T-helper 2 cell treated with Interferon-gamma antibody and Interleukin-4, amounts not matched to agents 100 ng/mL and 5 ng/mL, for 36 hours (primary cell): ENCODE measurements at regions not wholly inside any gene's neighbourhood (a gene's known extent, or its start where the extent isn't known, plus 50 kb on each side); places are given as distances from the start of the nearest gene placed in this dataset.

ENCODE experiments used
- intact Hi-C: fragments of 100-400 bp; cut with micrococcal nuclease; formaldehyde crosslinking; loops from one replicate; pipeline ENCODE4 v1.15.1; 2023

GRCh38 chr14:96617635-96618034 lies 115.5 kb downstream of the PAPOLA start:
- intact Hi-C loops = no loop called here

DNA sequence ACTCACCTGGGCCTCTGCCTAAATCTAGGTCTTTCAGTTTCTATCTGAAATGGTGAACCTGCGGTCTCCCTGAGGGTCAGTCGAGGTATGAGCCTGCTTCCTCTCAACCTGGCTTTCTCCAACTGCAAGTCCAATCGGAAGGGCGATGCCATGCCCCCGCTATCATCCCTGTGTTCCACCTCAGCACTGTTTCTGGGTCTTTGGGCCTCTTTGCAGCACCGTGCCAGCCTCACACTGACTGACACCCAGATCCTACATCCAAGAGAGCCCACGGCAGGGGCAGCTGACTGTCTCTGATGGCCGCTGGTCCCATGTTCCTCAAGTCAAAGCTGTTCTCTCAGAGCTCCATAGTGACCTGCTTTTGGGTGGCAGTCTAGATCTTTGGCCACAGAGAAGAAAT lies 120.7 kb downstream of the PAPOLA start:
- intact Hi-C loops = no loop called here

GRCh38 chr14:96623676-96624484 lies 121.7 kb downstream of the PAPOLA start:
- intact Hi-C loops = no loop called here

DNA sequence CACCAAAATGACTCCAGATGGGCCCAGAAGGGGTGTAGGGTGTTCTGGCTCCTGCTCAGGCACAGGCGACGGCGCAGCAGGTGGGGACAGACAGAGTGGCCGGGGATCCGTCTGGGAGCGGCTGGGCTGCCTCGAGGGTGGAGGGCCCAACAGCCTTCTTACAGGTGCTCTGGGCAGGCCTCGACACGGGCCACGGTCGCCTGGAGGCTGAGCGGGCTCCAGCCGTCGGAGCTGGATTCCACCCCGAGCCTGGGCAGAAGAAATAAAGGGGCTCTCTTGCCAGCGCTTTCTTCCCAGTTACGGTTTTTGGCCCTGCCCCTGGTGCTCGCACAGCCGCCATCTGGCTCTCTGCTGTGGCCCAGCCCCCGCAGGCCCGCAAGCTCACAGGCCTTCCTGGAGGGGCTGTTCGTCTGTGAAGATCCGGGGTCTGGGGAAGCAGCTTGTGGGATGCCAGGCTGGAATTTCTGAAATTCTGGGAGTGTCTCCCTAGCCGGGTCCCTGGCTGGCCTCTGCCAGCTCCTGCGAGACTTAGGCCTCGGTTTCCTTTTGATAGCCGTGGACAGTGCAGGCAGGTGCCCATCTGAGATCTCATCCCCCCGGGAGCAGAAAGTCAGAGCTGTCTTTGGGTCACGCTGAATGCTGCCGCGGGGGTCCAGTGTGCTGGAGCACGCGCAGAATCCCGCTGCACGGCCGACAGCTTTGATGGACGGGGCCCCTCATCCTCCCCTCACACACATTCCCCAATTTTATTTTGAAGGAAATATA lies 122.7 kb downstream of the PAPOLA start:
- intact Hi-C loops = no loop called here

DNA sequence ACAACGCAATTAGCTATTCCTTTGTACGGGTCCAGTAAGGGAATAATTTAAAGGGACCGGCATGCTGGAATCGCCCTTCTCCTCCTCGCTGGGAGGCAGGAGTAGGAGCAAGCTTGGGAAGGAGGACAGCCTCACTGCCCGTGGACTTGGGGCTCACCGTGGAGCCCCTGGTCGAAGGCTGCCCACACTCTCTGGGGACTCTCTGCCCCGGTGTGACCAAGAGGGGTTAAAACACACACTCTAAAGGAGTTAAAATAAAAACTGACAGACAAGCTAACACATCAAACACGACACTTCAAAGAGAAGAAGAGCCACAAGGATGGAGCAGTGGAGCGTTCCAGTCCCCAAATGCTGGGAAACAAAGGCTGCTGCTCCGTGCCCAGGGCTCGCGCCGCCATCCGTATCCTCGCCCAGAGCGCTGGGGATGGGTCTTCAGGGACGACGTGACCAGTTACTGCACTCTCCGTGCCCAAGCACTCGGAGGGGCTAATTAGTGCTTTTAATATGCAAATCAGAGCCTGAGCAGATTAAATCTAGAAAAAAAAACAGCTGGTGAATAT lies 123.3 kb downstream of the PAPOLA start:
- intact Hi-C loops = no loop called here

DNA sequence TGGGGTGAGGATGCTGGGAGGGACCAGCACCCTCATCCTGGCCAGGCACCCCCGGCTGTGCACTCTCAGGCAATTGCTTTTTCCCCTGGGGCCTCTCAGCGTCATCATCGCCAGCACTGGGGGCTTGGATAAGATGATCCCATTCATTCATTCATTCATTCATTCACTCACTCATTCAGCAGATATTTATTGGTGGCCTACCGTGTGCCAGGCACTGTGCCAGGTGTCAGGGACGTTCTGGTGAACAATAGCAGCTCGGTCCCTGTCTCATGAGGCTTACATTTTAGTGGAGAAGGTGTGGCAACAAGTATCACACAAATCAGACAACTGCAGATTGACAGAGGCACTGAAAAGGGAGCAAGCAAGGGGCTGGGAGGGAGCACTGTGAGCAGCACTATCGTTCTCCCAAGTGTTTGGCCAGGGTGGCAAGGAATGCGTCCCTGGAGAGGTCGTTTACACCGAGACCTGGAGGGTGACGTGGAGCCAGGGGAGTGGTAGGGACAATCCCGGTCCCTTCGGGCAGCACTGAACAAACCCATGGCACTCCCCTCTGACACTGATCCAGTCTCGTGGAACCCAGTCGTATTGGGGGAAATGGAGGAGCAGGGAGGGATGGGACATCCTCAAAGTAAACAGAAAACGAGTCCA lies 124.1 kb downstream of the PAPOLA start:
- intact Hi-C loops = no loop called here

- intact Hi-C loops = no loop called here
These were observed 124.7 kb downstream of the PAPOLA start for GRCh38 chr14:96626916-96627315.

GRCh38 chr14:96627386-96627785 lies 125.2 kb downstream of the PAPOLA start:
- intact Hi-C loops = no loop called here

GRCh38 chr14:96627811-96628775 lies 125.9 kb downstream of the PAPOLA start:
- intact Hi-C loops = no loop called here

GRCh38 chr14:96629082-96629481 lies 126.9 kb downstream of the PAPOLA start:
- intact Hi-C loops = no loop called here

- intact Hi-C loops = no loop called here
These were observed 127.5 kb downstream of the PAPOLA start for GRCh38 chr14:96629558-96630222.

- intact Hi-C loops = no loop called here
These were observed 128.1 kb downstream of the PAPOLA start for GRCh38 chr14:96630281-96630680.

DNA sequence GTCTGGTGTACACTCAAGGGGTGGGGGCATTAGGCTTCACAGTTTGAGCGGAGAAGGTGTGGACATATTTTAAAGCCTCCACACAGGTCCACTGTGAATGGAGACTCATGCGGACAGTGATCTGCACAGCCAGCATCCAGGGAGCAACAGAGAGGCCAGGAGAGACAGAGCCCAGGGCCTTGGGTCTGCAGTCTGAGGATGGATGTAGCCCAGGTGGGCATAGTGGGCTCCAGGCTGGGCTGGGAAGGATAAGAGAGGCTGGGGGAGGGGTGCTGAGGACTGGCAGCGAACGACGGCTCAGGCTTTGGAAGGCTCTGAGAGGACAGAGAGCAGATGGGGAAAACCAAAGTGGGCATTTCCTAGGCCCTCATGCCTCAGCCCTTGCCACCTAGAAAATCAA lies 128.8 kb downstream of the PAPOLA start:
- intact Hi-C loops = no loop called here

- intact Hi-C loops = no loop called here
These were observed 129.6 kb downstream of the PAPOLA start for GRCh38 chr14:96631621-96632362.

DNA sequence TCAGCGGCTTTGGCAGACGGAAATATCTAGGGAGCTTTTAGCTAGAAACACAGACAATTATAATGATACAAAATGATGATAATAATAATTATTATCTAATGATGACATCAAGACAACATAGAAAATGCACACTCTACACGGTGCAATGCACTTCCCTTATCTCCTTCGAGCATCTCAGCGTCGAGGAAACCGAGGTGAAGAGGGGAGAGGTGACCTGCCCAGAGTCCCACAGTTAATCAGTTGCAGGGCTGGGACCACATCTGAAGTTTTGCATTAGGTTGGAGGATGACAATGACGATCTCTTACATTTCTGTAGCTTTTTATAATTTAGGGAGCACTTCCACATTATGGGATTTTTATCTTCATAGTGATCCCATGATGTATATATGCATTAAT lies 130.2 kb downstream of the PAPOLA start:
- intact Hi-C loops = no loop called here

GRCh38 chr14:96633096-96633495 lies 130.9 kb downstream of the PAPOLA start:
- intact Hi-C loops = no loop called here

DNA sequence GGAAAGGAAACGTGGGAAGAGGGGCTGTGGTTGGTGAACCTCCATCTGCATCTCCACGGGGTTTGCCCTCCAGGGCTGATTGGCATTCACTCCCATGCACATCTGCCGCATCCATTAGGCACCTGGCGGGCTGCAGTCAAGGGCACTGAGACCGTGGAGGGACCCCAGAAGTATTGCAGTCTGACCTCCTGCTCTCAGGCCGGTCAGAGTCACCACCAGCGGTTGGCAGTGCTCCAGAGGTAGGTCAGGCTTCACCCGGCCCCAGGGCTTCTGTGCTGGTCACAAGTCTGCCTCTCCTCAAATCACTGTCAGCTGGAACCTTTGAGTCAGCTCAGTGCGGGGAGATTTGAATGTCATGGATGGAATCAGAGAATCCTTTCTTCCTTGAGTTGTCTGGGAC lies 132.3 kb downstream of the PAPOLA start:
- intact Hi-C loops = no loop called here

- intact Hi-C loops = no loop called here
These were observed 132.7 kb downstream of the PAPOLA start for GRCh38 chr14:96634896-96635295.

DNA sequence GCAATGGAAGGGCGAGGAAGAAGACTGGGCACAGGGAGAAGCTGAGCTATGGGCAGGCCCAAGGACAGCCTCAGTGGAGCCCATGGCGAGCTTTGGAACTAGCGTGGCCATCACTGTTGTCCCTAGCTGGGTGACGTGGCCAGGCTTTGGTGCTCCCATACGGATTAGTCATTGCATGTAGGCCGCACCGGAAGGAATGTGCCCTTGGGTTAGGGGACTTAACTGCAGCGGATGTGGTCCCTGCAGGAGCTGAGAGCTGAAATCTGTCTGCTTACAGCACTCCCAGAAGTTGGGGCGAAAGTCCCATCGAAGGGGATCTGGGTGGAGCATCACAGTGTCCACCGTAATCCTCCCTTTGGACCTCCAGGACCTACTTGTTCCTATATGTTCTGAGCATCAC lies 133.7 kb downstream of the PAPOLA start:
- intact Hi-C loops = no loop called here

DNA sequence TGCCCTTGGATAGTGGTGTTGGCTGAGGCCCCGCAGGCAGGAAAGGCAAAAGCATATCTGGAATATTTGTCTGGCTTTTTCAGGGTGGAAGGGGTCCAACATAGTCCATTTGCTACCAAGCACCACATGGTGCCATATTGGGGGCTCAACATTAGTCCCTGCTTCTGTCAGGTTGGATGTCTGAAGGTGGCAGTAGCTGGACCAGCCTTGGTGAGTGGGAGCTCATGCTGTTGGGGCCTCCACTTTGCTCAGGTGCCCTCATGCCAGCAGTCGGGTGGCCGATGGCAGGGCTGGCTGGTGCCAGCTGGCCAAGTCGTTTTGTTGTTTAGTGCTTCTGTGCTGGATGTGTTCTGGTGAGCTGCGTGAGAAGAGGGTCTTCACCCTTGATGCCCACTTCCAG lies 135.3 kb downstream of the PAPOLA start:
- intact Hi-C loops = no loop called here
